Subcutaneous abdominal adipose tissue (tissue), 5 donors: ENCODE measurements at regions not wholly inside any gene's neighbourhood (a gene's known extent, or its start where the extent isn't known, plus 50 kb on each side); places are given as distances from the start of the nearest gene placed in this dataset.

Experiments
- H3K27ac ChIP-seq: one replicate; pipeline ENCODE4 v1.7.0; 2013; ENCODE audit warnings: low read depth, mild to moderate bottlenecking, inconsistent platforms, low read length, moderate library complexity
- H3K27me3 ChIP-seq, 5 donors: one replicate each; pipeline ENCODE4 v1.7.0; 2013; ENCODE audit warnings: low read length in 5 of 5, inconsistent platforms in 1 of 5; ENCODE audit not compliant: control insufficient read depth in 5 of 5, insufficient read depth in 4 of 5
- H3K36me3 ChIP-seq, 5 donors: one replicate each; pipeline ENCODE4 v1.7.0; 2013; ENCODE audit warnings: low read length in 5 of 5; ENCODE audit not compliant: control insufficient read depth in 5 of 5, insufficient read depth in 5 of 5
- H3K4me1 ChIP-seq, 5 donors: one replicate each; pipeline ENCODE4 v1.7.0; 2013; ENCODE audit warnings: low read length in 5 of 5, mild to moderate bottlenecking in 3 of 5, moderate library complexity in 1 of 5; ENCODE audit not compliant: control insufficient read depth in 5 of 5, insufficient read depth in 5 of 5
- H3K4me3 ChIP-seq, 5 donors: one replicate each; pipeline ENCODE4 v1.7.0; 2013; ENCODE audit warnings: low read length in 5 of 5, low read depth in 1 of 5
- H3K9ac ChIP-seq, 5 donors: one replicate each; pipeline ENCODE4 v1.7.0; 2013; ENCODE audit warnings: low read length in 5 of 5, mild to moderate bottlenecking in 4 of 5, moderate library complexity in 3 of 5
- H3K9me3 ChIP-seq, 5 donors: one replicate each; pipeline ENCODE4 v1.7.0; 2013; ENCODE audit warnings: low read length in 5 of 5; ENCODE audit not compliant: control insufficient read depth in 5 of 5
- donor health status: healthy.
- donor health status: healthy.
- donor health status: healthy.
- donor health status: healthy.
- donor health status: healthy.

- H3K27me3 ChIP-seq: no peaks in the 10 kb centered on the region
- H3K27ac ChIP-seq: no peak overlapping the region
- no peaks in the 10 kb centered on the region for H3K4me1 ChIP-seq
- no peaks in the 10 kb centered on the region for H3K9me3 ChIP-seq
- no peaks in the 10 kb centered on the region for H3K36me3 ChIP-seq
- no peak overlapping the region for H3K4me3 ChIP-seq
- no peak overlapping the region for H3K9ac ChIP-seq
These were observed 130.3 kb upstream of the TMC3 start for GRCh38 chr15:81504170-81504905.

- Histone ChIP-seq H3K4me1 (no peaks in the 10 kb centered on the region), H3K9me3 (no peaks in the 10 kb centered on the region), H3K27ac (no peak overlapping the region)
These were observed 128.4 kb upstream of the TMC3 start for GRCh38 chr15:81502439-81502838.

GRCh38 chr15:81500081-81500480 lies 126.1 kb upstream of the TMC3 start:
- Histone ChIP-seq H3K36me3 (no peaks in the 10 kb centered on the region), H3K9me3 (no peaks in the 10 kb centered on the region), H3K27me3 (peaks cover 0 to 2% (median 0%) of the 10 kb centered on the region in 5 donors), H3K27ac (no peak overlapping the region), H3K4me1 (no peaks in the 10 kb centered on the region), H3K9ac (no peak overlapping the region), H3K4me3 (no peak overlapping the region)

More at GRCh38 chr15:81502439-81502838, 128.4 kb upstream of the TMC3 start:
- H3K36me3 ChIP-seq: no peaks in the 10 kb centered on the region
- H3K27me3 ChIP-seq: no peaks in the 10 kb centered on the region
- no peak overlapping the region for H3K4me3 ChIP-seq
- no peak overlapping the region for H3K9ac ChIP-seq

DNA sequence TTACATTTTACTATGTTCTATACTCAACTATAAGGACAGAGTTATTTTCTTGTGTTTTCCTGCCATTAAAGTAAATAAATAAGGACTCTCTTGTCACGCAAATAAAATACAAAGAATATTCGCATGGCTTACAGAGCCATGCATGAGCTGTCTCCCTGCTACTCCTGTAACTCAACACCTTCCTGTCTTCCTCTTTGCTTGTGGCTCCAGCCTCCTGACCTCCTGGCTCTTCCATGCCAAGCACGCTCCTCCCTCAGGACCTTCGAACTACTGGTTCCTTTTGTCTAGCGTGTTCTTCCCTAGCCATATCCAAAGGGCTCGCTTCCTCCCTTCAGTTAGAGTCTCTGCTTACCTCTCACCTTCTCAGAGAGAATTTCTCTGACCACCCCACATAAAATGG lies 124.3 kb upstream of the TMC3 start:
- H3K36me3 ChIP-seq: no peaks in the 10 kb centered on the region
- no peaks in the 10 kb centered on the region for H3K9me3 ChIP-seq
- no peak overlapping the region for H3K27ac ChIP-seq
- H3K9ac ChIP-seq: no peak overlapping the region
- peaks cover 0 to 2% (median 0%) of the 10 kb centered on the region in 5 donors for H3K27me3 ChIP-seq
- no peak overlapping the region for H3K4me3 ChIP-seq
- H3K4me1 ChIP-seq: no peaks in the 10 kb centered on the region

GRCh38 chr15:81497238-81497637 lies 123.2 kb upstream of the TMC3 start:
- Histone ChIP-seq H3K4me3 (no peak overlapping the region), H3K9ac (no peak overlapping the region), H3K36me3 (no peaks in the 10 kb centered on the region), H3K4me1 (peaks cover 0 to 3% (median 0%) of the 10 kb centered on the region in 5 donors), H3K27me3 (peaks cover 0 to 2% (median 0%) of the 10 kb centered on the region in 5 donors), H3K9me3 (no peaks in the 10 kb centered on the region), H3K27ac (no peak overlapping the region)

GRCh38 chr15:81495780-81496467 lies 121.9 kb upstream of the TMC3 start:
- Histone ChIP-seq H3K27me3 (peaks cover 0 to 2% (median 0%) of the 10 kb centered on the region in 5 donors), H3K36me3 (no peaks in the 10 kb centered on the region), H3K9ac (no peak overlapping the region), H3K4me3 (no peak overlapping the region), H3K27ac (no peak overlapping the region), H3K4me1 (peaks cover 0 to 7% (median 0%) of the 10 kb centered on the region in 5 donors), H3K9me3 (no peaks in the 10 kb centered on the region)

DNA sequence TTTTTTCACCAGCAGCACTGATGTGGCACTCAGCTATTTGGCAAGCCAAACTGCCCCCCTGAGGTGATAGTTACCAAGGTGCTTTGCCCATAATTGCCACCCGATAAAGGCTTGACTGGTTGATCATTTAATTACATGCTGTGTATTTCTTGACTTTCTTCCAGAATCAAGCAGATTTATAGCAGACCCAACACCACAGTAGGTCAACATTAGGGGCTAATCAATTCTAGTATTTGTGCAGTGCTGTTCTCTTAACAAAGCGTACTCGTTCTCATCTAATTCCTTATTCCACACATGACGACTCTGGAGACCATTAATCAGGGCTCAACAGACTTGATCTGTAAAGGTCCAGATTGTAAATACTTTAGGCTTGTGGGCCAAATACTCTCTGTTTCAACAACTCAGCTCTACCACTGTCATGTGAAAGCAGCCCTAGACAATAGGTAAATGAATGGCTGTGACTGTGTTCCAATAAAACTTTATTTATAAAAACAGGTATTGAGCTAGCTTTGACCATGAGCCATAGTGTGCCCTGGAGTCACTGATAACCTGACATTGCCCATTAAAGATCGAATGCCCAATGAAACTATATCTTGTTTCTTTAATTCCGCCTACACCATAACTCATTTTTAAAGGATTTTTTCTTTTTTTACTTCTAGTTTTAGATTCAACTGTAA lies 119.1 kb upstream of the TMC3 start:
- H3K4me1 ChIP-seq: peaks cover 0 to 7% (median 0%) of the 10 kb centered on the region in 5 donors
- no peak overlapping the region for H3K9ac ChIP-seq

DNA sequence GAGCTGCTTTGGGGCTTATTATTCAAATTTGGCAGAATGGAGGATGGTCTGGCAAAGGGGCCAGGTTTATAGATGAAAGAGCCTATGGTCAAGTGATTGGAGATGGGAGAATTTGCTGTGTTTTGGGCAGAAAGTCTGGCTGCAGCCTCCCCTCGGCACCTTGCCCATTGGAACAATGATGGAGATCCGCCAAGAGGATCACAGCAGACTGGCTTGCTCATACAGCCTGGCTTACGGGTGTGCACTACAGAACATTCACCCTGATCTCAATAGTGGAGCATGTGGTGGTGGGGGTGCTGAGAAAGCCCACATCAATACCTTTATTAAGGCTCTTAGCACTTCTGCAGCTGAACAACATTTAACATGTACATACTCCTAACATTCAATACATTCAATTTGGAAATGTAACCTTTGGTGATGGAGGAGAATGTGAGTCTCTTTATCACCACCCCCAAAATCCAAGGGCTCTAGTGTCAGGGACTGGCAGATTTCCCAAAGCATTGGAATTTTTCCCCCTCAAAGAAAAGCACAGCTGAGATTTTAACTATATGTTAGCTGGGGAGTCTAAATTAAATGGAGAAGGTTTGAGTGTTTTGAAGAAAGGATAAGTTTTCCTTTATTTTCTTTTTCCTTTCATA lies 118.4 kb upstream of the TMC3 start:
- Histone ChIP-seq H3K4me3 (peak overlapping the region in 1 of 5 donors; percentile 32), H3K27me3 (peaks cover 0 to 2% (median 0%) of the 10 kb centered on the region in 5 donors), H3K4me1 (peaks cover 0 to 7% (median 0%) of the 10 kb centered on the region in 5 donors), H3K27ac (no peak overlapping the region), H3K9me3 (no peaks in the 10 kb centered on the region), H3K9ac (no peak overlapping the region), H3K36me3 (no peaks in the 10 kb centered on the region)

More for the DNA sequence above, 119.1 kb upstream of the TMC3 start:
- Histone ChIP-seq H3K4me3 (no peak overlapping the region), H3K27ac (no peak overlapping the region), H3K9me3 (no peaks in the 10 kb centered on the region), H3K27me3 (peaks cover 0 to 2% (median 0%) of the 10 kb centered on the region in 5 donors), H3K36me3 (no peaks in the 10 kb centered on the region)

- Histone ChIP-seq H3K4me3 (no peak overlapping the region), H3K36me3 (no peaks in the 10 kb centered on the region), H3K9me3 (no peaks in the 10 kb centered on the region), H3K9ac (no peak overlapping the region), H3K27ac (no peak overlapping the region), H3K27me3 (peaks cover 0 to 2% (median 0%) of the 10 kb centered on the region in 5 donors), H3K4me1 (peaks cover 0 to 7% (median 0%) of the 10 kb centered on the region in 5 donors)
These were observed 117.5 kb upstream of the TMC3 start for GRCh38 chr15:81491414-81492096.
